ENCODE measurements at regions not wholly inside any gene's neighbourhood (a gene's known extent, or its start where the extent isn't known, plus 50 kb on each side); places are given as distances from the start of the nearest gene placed in this dataset.

DNA sequence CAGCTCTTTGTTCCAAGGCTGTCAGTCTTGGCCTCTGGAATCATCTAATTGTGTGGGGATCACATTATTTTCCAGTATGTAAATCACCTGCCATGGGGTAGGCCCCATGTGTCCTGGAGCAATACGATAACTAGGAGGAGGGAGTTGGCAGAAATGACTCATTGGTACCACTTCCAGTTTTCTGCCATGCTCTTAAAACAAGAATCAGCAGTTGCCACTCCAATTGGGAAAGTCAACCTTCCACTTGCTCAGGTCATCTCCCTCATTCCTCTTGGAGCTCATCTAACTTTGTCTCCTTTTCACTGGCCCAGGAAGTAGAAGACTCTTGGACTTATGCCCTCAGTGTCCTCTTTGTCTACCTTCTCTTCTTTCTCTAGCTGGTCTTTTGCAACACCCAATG is 487.0 kb downstream of the SLC4A3 start:
- DNase-seq (ENCODE audit: low spot score): no peak

DNA sequence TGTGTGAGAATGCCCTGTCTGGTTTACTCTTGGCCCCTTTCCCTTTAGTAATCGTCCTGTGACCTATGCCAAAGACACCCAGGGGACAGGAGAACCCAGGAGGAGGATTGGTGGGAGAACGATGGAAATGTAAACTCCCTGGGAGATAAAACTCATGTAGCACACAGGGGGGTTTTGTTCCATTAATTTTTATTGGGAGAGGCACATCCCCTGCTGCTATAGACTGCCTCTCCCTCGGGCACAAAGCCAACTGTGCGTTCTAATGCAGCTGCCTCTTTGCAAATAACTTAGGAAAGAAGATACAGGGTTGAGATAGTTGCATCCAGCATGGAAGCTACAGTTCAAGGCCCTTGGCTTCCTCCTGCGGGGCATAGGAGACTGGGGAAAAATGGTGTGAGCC is 489.6 kb downstream of the SLC4A3 start:
- DNase-seq (ENCODE audit: low spot score): no peak

DNA sequence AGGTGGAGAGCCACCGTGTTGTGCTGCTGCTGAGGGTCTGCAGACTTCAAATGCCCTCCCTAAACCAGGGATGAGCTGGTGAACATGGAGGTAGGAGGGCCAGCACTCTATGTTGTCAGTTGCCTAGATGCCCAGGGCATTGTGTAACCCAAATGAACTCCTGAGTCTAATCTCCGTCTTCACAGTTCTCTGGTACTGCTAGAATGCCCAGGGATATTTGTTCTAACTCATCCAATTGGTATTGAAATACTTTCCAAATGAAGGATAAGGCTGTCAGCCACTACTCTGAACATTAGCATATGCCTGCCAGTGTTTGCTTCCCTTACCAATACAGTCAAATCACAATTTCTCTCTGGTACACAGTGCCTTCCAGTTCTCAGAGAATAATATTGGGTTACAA is 492.6 kb downstream of the SLC4A3 start:
- DNase-seq (ENCODE audit: low spot score): no peak

DNA sequence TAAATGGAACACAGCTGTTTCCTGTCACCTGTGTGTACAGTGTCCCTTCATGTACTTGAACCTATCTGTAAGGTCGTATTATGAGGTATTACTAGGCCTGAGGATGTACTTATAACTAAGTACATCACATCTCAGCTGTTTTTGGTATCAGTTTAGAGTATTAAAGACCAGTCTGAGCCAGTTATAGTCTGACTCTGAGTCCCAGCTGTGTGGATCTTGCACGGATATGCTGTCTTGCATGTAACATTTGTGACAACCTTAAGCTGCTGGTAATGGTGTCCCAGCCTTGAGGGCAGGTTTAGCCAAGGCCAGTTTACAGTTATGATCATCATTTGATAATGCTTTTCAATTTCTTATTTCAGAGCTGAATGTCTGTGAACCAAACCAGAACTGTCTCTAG is 496.3 kb downstream of the SLC4A3 start:
- DNase-seq (ENCODE audit: low spot score): no peak

DNA sequence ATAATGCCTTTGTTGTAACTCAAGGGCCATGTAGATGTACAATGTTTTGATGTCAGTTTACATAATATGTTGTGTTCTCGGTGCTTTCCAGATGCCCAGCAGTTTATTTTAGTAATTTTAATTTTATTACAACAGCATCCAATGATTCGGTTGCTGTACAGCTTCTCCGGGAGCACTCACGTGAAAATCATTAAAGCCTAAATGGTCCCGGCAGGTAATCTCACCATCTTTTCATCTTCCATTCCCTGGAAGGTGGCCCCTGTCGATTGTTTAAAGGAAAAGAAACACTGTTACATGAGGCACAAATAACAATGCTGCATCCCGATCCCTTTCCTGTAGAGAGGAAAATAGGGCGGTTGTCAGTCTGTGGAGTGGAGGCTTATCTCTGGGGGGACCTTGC is 498.1 kb downstream of the SLC4A3 start:
- DNase-seq (ENCODE audit: low spot score): no peak

- DNase-seq (ENCODE audit: low spot score): no peak
Observed at GRCh38 chr2:220127311-220127710, 499.9 kb downstream of the SLC4A3 start.

GRCh38 chr2:220127876-220128275 is 500.4 kb downstream of the SLC4A3 start:
- no peak for DNase-seq (ENCODE audit: low spot score)

DNA sequence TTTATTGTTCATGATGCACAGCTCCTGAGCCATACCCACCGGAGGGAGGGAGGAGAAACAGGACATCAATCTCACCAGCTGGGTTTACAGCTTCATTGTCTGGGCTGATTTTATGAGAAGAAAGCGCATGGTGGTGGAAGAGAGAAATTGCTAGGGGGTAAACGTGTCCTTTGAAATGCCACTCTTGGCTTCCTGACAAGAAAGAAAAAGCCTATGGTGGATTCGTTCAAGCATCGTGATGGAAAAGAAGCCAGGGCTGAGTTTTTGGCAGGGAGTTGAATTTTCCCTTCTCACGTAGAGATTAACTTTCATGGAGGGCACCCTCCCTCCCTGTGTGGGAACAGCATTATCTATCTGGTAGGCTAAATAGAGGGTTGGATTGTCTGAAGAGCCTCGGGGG is 502.0 kb downstream of the SLC4A3 start:
- DNase-seq (ENCODE audit: low spot score): no peak

DNA sequence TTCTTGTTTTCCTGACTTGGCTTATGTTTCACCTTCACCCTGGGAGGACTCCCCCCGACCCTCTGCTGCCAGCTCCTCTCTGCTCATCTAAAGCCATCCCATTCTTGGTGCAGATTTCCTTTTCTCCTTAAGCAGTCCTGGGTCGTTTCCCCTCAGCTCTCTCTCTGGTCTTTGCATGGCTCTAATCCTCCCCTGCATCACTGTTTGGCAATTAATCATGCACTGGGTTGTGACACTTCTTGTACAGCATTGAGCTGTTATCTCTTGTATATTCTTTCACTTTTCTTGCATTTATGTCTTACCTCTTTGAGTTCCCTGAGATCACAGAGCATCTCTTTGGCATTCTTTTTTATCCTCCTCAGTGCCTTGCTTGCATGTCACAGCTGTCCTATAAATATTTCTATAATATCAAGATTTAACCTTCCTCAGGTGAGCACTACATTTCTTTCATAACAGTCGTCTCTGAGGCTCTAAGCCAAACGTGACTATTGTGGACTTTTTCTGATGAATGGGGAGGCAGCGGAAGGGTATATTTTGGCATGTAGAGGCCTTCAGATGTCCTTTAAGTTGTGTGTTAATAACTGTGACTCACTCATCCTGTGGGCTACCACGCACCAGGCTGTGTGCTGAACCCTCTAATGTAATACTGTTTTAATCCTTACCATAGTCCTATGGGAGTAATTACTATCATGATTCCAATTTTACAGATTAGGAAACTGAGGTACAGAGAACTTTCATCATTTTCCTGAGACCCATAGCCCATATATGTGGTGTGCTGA is 507.5 kb downstream of the SLC4A3 start:
- DNase-seq (ENCODE audit: low spot score): no peak

DNA sequence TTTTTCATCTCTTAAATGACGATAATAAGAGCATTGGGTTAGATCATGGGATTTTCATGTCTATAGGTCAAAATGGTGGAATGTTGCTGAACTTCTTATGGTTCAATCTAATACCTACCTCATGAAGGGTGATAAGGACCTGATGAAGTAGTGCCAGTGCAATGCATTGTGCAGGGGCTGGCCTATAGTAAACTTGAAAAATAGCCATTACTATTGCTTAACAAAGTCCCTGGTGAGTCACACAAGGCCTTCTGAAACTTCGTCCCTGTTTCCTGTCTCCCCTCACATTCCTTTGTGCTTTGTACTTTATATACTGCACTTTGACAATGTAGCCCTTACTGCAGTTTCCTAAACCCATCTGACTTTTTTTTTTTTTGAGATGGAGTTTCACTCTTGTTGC is 515.9 kb downstream of the SLC4A3 start:
- DNase-seq (ENCODE audit: low spot score): no peak

DNA sequence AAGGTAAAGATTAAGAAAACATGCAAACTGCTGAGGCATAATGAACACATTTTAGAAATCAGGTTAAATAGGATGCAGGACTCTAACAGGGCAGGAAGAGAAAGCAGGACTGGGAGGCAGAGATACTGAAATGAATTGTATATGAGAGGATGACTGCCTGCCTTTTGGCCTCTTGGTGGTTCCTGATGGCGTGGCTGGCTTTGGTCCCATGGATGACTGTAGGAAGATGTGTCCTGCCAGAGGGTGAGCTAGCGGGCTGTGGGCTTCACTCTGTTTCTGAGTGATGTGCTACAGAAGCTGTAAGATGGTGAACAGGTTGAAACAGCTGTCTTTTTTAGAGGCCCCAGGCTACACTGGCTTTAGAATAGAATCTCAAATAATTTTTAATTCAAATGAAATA is 517.0 kb downstream of the SLC4A3 start:
- DNase-seq (ENCODE audit: low spot score): no peak

DNA sequence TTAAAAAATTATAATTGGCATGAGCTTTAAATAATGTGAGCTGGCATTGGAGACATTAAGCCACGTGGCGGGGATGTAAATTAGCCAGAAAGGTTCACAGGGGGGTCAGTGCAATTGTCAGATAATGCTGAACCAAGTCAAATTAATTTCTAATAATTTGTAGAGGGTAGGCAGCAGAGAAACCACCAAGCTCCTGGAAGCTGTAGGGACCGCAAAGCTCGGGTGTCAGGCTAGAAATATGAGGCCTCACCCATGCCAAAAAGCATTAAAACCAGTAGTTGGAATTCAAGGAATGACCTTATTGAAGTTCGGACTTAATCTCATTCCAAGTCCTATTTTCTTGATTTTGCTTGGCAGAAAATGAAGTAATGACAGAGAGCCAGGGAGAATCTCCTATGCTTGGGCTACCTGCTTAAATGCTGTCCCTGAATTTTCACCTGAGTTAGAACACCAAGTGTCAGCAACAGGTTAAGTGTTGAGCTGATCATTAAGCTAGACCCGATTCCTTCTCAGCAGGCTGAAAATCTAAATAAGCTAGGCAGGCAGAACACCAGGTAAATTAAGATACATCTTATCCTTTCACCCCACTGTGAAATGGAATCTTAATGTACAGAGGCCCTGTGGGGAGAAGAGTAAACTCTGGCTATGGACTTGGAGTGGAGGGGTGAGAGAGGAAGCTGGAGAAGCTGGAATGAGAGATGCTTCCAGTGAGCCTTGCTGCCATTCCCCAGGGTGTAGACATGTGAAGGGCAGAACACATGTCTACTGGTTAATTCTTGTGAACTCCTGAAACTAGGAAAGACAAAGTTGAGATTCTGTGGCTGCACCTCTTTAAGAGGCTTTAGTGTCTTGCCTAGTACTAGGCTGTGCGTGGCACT is 520.0 kb downstream of the SLC4A3 start:
- DNase-seq (ENCODE audit: low spot score): no peak

GRCh38 chr2:220148471-220149248 is 521.2 kb downstream of the SLC4A3 start:
- no peak for DNase-seq (ENCODE audit: low spot score)

- no peak for DNase-seq (ENCODE audit: low spot score)
Observed at GRCh38 chr2:220151341-220151740, 523.9 kb downstream of the SLC4A3 start.

GRCh38 chr2:220152281-220152935 is 525.0 kb downstream of the SLC4A3 start:
- DNase-seq (ENCODE audit: low spot score): no peak

GRCh38 chr2:220153118-220153517 is 525.7 kb downstream of the SLC4A3 start:
- DNase-seq (ENCODE audit: low spot score): no peak

DNA sequence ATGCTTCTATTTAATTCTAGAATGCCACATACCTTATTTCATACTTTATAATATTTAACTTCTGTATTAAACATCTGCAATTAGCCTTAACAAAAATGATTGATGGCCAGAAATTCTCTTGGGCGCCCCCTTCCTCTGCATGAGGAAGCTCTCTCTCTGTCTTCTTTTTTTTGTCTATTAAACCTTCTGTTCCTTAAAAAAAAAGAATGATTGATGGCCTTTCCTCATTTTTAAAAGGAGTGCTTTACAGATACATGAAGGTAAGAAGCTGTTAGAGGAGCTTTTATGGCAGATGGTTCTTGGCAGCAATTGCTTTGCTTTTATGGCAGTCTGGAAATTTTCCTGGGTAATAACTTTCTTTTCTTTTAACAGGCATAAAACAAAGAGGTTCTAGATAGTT is 526.9 kb downstream of the SLC4A3 start:
- no peak for DNase-seq (ENCODE audit: low spot score)

DNA sequence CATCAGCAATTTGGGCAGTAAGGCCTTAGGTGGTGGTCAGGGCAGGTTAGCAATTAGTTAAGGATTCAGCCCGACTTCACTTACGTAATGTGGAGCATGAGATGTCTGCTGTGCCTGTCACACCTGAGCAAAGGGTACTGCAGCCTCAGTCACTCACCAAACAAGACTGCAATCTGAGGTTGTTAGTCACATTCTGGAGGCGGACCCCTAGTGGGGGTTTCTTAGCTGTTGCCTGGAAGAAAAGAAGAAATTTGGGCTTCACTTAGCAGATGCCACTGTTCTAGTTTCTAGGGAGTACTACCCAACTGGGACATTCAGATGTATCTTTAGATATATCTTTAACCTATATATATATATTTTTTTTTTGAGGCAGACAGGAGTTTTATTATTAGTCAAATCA is 529.9 kb downstream of the SLC4A3 start:
- DNase-seq (ENCODE audit: low spot score): no peak

- no peak for DNase-seq (ENCODE audit: low spot score)
Observed at GRCh38 chr2:220159738-220160137, 532.3 kb downstream of the SLC4A3 start.

DNA sequence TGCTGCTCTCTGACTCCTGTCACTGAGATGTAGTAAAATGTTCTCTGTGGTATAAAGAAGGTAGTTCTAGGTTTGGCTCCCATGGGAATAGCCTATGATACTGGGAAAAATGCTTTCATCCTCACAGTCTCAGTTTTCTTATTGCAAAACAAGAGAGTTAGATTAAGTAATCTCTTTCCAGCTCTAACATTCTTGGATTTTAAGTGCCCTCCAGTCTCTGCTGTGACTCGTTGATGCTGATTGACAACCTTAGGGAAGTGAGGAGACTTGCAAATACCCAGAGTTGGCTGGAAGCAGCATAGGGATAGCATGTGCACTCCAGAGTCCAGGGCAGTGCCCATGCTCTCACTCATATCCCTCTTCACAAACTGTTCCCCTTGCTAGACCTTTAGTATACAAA is 534.9 kb downstream of the SLC4A3 start:
- no peak for DNase-seq (ENCODE audit: low spot score)

DNA sequence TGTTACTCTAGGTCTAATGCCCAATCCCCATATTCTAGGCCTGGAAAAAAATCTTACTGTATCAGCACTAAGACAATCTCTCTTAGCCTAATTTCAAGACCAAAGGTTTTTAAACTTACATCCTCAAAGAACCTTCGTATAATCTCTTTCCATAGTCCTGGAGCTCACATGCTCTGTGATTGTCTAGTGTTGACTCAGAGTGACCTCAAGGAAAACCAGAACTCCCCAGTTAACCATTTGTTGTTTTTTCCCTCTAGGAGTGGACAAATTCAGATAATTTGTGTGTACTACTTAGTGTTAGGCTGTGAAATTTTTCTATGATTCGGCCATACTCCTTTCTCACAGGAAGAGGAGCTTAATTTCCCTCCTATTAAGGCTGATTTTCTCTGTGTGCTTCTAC is 536.1 kb downstream of the SLC4A3 start:
- DNase-seq (ENCODE audit: low spot score): no peak

DNA sequence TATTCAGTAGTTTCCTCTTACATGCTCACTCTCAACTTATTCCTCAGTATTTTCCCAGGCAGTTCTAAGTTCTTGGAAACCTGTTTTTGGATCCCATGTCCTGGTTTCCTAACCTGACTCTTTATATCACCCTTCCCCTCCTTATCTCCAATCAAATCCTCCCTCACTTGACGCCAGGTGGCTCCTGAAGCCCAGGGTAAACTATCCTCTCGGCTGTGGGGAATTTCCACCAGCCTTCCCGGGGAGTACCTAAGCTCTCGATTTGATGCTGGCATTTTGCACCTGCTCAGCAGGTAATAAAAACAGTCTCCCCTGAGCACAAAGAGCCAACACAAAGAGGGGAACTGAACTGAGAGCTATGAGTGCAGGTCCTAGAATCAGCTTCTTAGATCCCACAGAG is 538.0 kb downstream of the SLC4A3 start:
- DNase-seq (ENCODE audit: low spot score): no peak
